CD4-positive, alpha-beta T cell treated with Interleukin-2 at 100 ng/mL for 4 hours (primary cell): ENCODE measurements at regions not wholly inside any gene's neighbourhood (a gene's known extent, or its start where the extent isn't known, plus 50 kb on each side); places are given as distances from the start of the nearest gene placed in this dataset.
"Not testable (repeated sequence)": the region's sequence is repeated elsewhere in the genome, so short reads cannot be mapped to it uniquely, and the experiment has no call there.

Experiments
- DNase-seq: peaks from one replicate; pipeline ENCODE4 v3.0.0-alpha.2; 2020; ENCODE audit warnings: low spot score

GRCh38 chr1:55821234-55821633 is 606.1 kb upstream of the USP24 start:
- DNase-seq = no peak

- no peak for DNase-seq
These were observed 605.3 kb upstream of the USP24 start for GRCh38 chr1:55820501-55820900.

GRCh38 chr1:55819011-55819410 is 603.8 kb upstream of the USP24 start:
- DNase-seq = no peak

- no peak for DNase-seq
These were observed 601.6 kb upstream of the USP24 start for GRCh38 chr1:55816456-55817426.

GRCh38 chr1:55815745-55816455 is 600.7 kb upstream of the USP24 start:
- DNase-seq = no peak

- DNase-seq = no peak
These were observed 599.8 kb upstream of the USP24 start for GRCh38 chr1:55814967-55815366.

- no peak for DNase-seq
These were observed 598.5 kb upstream of the USP24 start for GRCh38 chr1:55813618-55814017.

GRCh38 chr1:55812281-55812680 is 597.1 kb upstream of the USP24 start:
- DNase-seq = no peak

GRCh38 chr1:55808263-55808662 is 593.1 kb upstream of the USP24 start:
- no peak for DNase-seq

- DNase-seq = no peak
These were observed 588.3 kb upstream of the USP24 start for GRCh38 chr1:55803429-55803828.

- DNase-seq = no peak
These were observed 586.3 kb upstream of the USP24 start for GRCh38 chr1:55801481-55801880.

GRCh38 chr1:55800503-55800902 is 585.3 kb upstream of the USP24 start:
- DNase-seq = no peak

GRCh38 chr1:55793856-55794255 is 578.7 kb upstream of the USP24 start:
- no peak for DNase-seq

GRCh38 chr1:55792870-55793269 is 577.7 kb upstream of the USP24 start:
- no peak for DNase-seq

GRCh38 chr1:55789466-55789865 is 574.3 kb upstream of the USP24 start:
- no peak for DNase-seq

GRCh38 chr1:55786396-55786795 is 571.2 kb upstream of the USP24 start:
- no peak for DNase-seq

GRCh38 chr1:55784941-55785450 is 569.8 kb upstream of the USP24 start:
- not testable (repeated sequence) for DNase-seq

- DNase-seq = no peak
These were observed 566.8 kb upstream of the USP24 start for GRCh38 chr1:55781944-55782482.

- DNase-seq = no peak
These were observed 565.8 kb upstream of the USP24 start for GRCh38 chr1:55781003-55781402.

- no peak for DNase-seq
These were observed 562.4 kb upstream of the USP24 start for GRCh38 chr1:55777545-55777944.

GRCh38 chr1:55775007-55775406 is 559.8 kb upstream of the USP24 start:
- DNase-seq = no peak

- DNase-seq = no peak
These were observed 559.3 kb upstream of the USP24 start for GRCh38 chr1:55774446-55774845.
